GM23338 (cell line): ENCODE measurements at regions not wholly inside any gene's neighbourhood (a gene's known extent, or its start where the extent isn't known, plus 50 kb on each side); places are given as distances from the start of the nearest gene placed in this dataset.

Experiments
- ATAC-seq: fragments of 200-7000 bp; cut with Tn5 transposase; 3 replicates; pipeline ENCODE4 v1.9.1; 2020
- DNase-seq: peaks from one replicate; pipeline ENCODE4 v3.0.0-alpha.2; 2015; ENCODE audit warnings: low spot score
- H2AFZ ChIP-seq: fragments of 200-600 bp; sonication (generic); 2 replicates; pipeline ENCODE4 v1.8.0; 2016; ENCODE audit warnings: antibody characterized with exemption, mild to moderate bottlenecking, moderate library complexity
- H3F3A ChIP-seq: fragments of 200-600 bp; sonication (generic); replicated peaks from 2 replicates; pipeline ENCODE4 v1.8.0; 2017; ENCODE audit warnings: antibody characterized with exemption, mixed run types, low read depth
- H3K27ac ChIP-seq: fragments of 200-600 bp; sonication (generic); 2 replicates; pipeline ENCODE4 v1.6.1; 2016; ENCODE audit warnings: low read depth
- H3K27me3 ChIP-seq: fragments of 200-600 bp; sonication (generic); 2 replicates; pipeline ENCODE4 v1.8.0; 2016; ENCODE audit warnings: mild to moderate bottlenecking, mixed run types, moderate library complexity; ENCODE audit not compliant: insufficient read depth
- H3K36me3 ChIP-seq: fragments of 200-600 bp; sonication (generic); 2 replicates; pipeline ENCODE4 v1.8.0; 2016; ENCODE audit warnings: mild to moderate bottlenecking; ENCODE audit not compliant: insufficient read depth
- H3K4me1 ChIP-seq: fragments of 200-600 bp; sonication (generic); 2 replicates; pipeline ENCODE4 v1.8.0; 2016; ENCODE audit warnings: mild to moderate bottlenecking, moderate library complexity; ENCODE audit not compliant: insufficient read depth
- H3K4me2 ChIP-seq: fragments of 200-600 bp; sonication (generic); 2 replicates; pipeline ENCODE4 v1.7.1; 2017; ENCODE audit warnings: mixed run types
- H3K4me3 ChIP-seq: fragments of 200-600 bp; sonication (generic); 2 replicates; pipeline ENCODE4 v1.6.1; 2016; ENCODE audit warnings: mixed run types
- H3K79me2 ChIP-seq: fragments of 200-600 bp; sonication (generic); replicated peaks from 2 replicates; pipeline ENCODE4 v1.8.0; 2017; ENCODE audit warnings: mild to moderate bottlenecking; ENCODE audit not compliant: insufficient read depth
- H3K9me2 ChIP-seq: fragments of 200-600 bp; sonication (generic); 2 replicates; pipeline ENCODE4 v1.8.0; 2017; ENCODE audit not compliant: insufficient read depth
- H4K20me1 ChIP-seq: fragments of 200-600 bp; sonication (generic); replicated peaks from 2 replicates; pipeline ENCODE4 v1.8.0; 2017; ENCODE audit warnings: mild to moderate bottlenecking; ENCODE audit not compliant: insufficient read depth
- H3K27ac Mint-ChIP-seq: 2 replicates; pipeline ENCODE4 v1.8.0; 2020; ENCODE audit warnings: inconsistent platforms, mild to moderate bottlenecking, moderate library complexity, mixed read lengths
- H3K27me3 Mint-ChIP-seq: 3 replicates; pipeline ENCODE4 v1.8.0; 2022; ENCODE audit warnings: low read depth, mild to moderate bottlenecking, moderate library complexity, mixed read lengths, inconsistent platforms; ENCODE audit not compliant: insufficient read depth, poor library complexity
- H3K36me3 Mint-ChIP-seq: 3 replicates; pipeline ENCODE4 v1.8.0; 2021; ENCODE audit warnings: low read depth, mild to moderate bottlenecking, inconsistent platforms, moderate library complexity, mixed read lengths
- H3K4me1 Mint-ChIP-seq: 3 replicates; pipeline ENCODE4 v1.8.0; 2020; ENCODE audit warnings: mild to moderate bottlenecking, inconsistent platforms, mixed read lengths
- H3K4me3 Mint-ChIP-seq: 3 replicates; pipeline ENCODE4 v1.8.0; 2021; ENCODE audit warnings: moderate library complexity, mild to moderate bottlenecking, inconsistent platforms, mixed read lengths
- H3K9me3 Mint-ChIP-seq: 3 replicates; pipeline ENCODE4 v1.8.0; 2020; ENCODE audit warnings: moderate library complexity, mild to moderate bottlenecking, inconsistent platforms, mixed read lengths
- EZH2 ChIP-seq: fragments of 200-600 bp; sonication (generic); IDR thresholded peaks from one replicate; pipeline ENCODE4 v1.8.0; 2017; ENCODE audit warnings: antibody characterized with exemption, mild to moderate bottlenecking, low read depth; ENCODE audit not compliant: unreplicated experiment
- JUNB ChIP-seq: IDR thresholded peaks from one replicate; pipeline ENCODE4 v1.6.1; 2016; ENCODE audit warnings: antibody characterized with exemption; ENCODE audit not compliant: unreplicated experiment
- NANOG ChIP-seq: IDR thresholded peaks from 2 replicates; pipeline ENCODE4 v1.6.1; 2016; ENCODE audit warnings: antibody characterized with exemption, borderline replicate concordance
- POLR2AphosphoS5 ChIP-seq: IDR thresholded peaks from 2 replicates; pipeline ENCODE4 v1.6.1; 2016; ENCODE audit warnings: antibody characterized with exemption, low read depth
- ZNF114 ChIP-seq: fragments of 250-450 bp; sonication (Bioruptor Pico); IDR thresholded peaks from 2 replicates; pipeline ENCODE4 v1.5.0; 2020; ENCODE audit warnings: mild to moderate bottlenecking, moderate library complexity
- ZNF331 ChIP-seq: fragments of 250-450 bp; sonication (Bioruptor Pico); IDR thresholded peaks from 2 replicates; pipeline ENCODE4 v1.5.0; 2020; ENCODE audit warnings: low read depth, mild to moderate bottlenecking, moderate library complexity
- ZNF462 ChIP-seq: fragments of 250-450 bp; sonication (Bioruptor Pico); IDR thresholded peaks from 2 replicates; pipeline ENCODE4 v1.5.0; 2020; ENCODE audit warnings: mild to moderate bottlenecking, moderate library complexity
- TF ChIP-seq, protein P1 (sequence below): IDR thresholded peaks from one replicate; pipeline ENCODE4 v1.6.1; 2018; ENCODE audit warnings: antibody characterized with exemption; ENCODE audit not compliant: unreplicated experiment
- TF ChIP-seq, protein P2 (sequence below): IDR thresholded peaks from 2 replicates; pipeline ENCODE4 v1.6.1; 2016; ENCODE audit warnings: antibody characterized with exemption

DNA sequence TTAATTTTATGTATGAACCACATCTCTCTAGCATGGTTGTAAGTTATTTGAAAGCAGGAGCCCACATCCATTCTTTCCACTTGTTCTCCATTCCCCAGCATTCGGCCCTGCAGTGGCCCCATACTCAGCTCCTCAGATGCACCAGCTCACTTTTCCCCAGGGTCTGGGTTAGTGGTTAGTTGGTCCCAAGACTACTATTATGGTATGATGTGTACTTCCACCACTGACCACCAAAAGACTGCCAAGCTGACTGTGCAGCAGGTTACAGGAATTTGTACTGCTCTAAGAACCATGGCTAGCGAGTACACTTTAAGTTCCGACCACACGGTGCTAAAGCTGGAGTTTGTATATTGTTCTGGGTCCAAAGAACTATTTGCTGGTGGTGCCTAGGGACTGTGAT, 413.6 kb upstream of the TCF4 start:
- Histone ChIP-seq H3K4me2 (no peak overlapping the region), H3K27me3 (no peaks in the 10 kb centered on the region), H3F3A (no peaks in the 10 kb centered on the region), H3K4me1 (peaks cover 29% of the 10 kb centered on the region), H3K4me3 (no peak overlapping the region), H4K20me1 (no peaks in the 10 kb centered on the region), H3K79me2 (no peaks in the 10 kb centered on the region), H3K9me2 (no peaks in the 10 kb centered on the region), H3K36me3 (no peaks in the 10 kb centered on the region), H2AFZ (no peak overlapping the region), H3K27ac (no peak overlapping the region)
- TF ChIP-seq JUNB (no peak), ZNF462 (CRISPR knock-in tag) (no peak), NANOG (no peak), POLR2AphosphoS5 (no peak), EZH2 (no peak), ZNF331 (no peak), ZNF114 (CRISPR knock-in tag) (no peak)
- TF ChIP-seq, protein P1, sequence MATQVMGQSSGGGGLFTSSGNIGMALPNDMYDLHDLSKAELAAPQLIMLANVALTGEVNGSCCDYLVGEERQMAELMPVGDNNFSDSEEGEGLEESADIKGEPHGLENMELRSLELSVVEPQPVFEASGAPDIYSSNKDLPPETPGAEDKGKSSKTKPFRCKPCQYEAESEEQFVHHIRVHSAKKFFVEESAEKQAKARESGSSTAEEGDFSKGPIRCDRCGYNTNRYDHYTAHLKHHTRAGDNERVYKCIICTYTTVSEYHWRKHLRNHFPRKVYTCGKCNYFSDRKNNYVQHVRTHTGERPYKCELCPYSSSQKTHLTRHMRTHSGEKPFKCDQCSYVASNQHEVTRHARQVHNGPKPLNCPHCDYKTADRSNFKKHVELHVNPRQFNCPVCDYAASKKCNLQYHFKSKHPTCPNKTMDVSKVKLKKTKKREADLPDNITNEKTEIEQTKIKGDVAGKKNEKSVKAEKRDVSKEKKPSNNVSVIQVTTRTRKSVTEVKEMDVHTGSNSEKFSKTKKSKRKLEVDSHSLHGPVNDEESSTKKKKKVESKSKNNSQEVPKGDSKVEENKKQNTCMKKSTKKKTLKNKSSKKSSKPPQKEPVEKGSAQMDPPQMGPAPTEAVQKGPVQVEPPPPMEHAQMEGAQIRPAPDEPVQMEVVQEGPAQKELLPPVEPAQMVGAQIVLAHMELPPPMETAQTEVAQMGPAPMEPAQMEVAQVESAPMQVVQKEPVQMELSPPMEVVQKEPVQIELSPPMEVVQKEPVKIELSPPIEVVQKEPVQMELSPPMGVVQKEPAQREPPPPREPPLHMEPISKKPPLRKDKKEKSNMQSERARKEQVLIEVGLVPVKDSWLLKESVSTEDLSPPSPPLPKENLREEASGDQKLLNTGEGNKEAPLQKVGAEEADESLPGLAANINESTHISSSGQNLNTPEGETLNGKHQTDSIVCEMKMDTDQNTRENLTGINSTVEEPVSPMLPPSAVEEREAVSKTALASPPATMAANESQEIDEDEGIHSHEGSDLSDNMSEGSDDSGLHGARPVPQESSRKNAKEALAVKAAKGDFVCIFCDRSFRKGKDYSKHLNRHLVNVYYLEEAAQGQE, result no peak
- TF ChIP-seq, protein P2, sequence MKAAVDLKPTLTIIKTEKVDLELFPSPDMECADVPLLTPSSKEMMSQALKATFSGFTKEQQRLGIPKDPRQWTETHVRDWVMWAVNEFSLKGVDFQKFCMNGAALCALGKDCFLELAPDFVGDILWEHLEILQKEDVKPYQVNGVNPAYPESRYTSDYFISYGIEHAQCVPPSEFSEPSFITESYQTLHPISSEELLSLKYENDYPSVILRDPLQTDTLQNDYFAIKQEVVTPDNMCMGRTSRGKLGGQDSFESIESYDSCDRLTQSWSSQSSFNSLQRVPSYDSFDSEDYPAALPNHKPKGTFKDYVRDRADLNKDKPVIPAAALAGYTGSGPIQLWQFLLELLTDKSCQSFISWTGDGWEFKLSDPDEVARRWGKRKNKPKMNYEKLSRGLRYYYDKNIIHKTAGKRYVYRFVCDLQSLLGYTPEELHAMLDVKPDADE, result no peak
- no peak for ATAC-seq
- Mint-ChIP-seq H3K4me3 (no peak overlapping the region), H3K27ac (no peak overlapping the region), H3K27me3 (peaks cover 4% of the 10 kb centered on the region), H3K9me3 (no peaks in the 10 kb centered on the region), H3K36me3 (no peaks in the 10 kb centered on the region), H3K4me1 (peaks cover 33% of the 10 kb centered on the region)
- peak; percentile 11 for DNase-seq
